ENCODE measurements at regions not wholly inside any gene's neighbourhood (a gene's known extent, or its start where the extent isn't known, plus 50 kb on each side); places are given as distances from the start of the nearest gene placed in this dataset.

- TF ChIP-seq CTCF (conservative IDR thresholded peaks at IDR 0.05 in 1 of 2, IDR thresholded peaks at IDR 0.05 in 1 of 2; ENCODE audit: extremely low read depth in 1 of 2, insufficient read depth in 1 of 2, low read depth in 1 of 2, low read length in 2 of 2) (no peak), EZH2 (IDR thresholded peaks at IDR 0.05; ENCODE audit: borderline replicate concordance, low read length) (no peak)
Measured at GRCh38 chr9:83147315-83148149, 84.6 kb upstream of the RASEF start.
